Gastroesophageal sphincter (tissue), 4 donors: ENCODE measurements at regions not wholly inside any gene's neighbourhood (a gene's known extent, or its start where the extent isn't known, plus 50 kb on each side); places are given as distances from the start of the nearest gene placed in this dataset.
"Not testable (repeated sequence)": the region's sequence is repeated elsewhere in the genome, so short reads cannot be mapped to it uniquely, and the experiment has no call there.

Experiments used
- ATAC-seq: fragments of 150-250 bp; one replicate; pipeline ENCODE4 v1.9.1; 2016; ENCODE audit warnings: mild to moderate bottlenecking, moderate library complexity
- H3K27ac ChIP-seq, 4 donors: fragments of 200-600 bp; sonication (generic) in 3 of 4; 1 replicate in 3 of 4; 2 replicates in 1 of 4; pipeline ENCODE4 v1.5.1; 2016 to 2019
- H3K27me3 ChIP-seq: fragments of 200-600 bp; sonication (generic); one replicate; pipeline ENCODE4 v1.5.1; 2019
- H3K36me3 ChIP-seq, 2 donors: fragments of 200-600 bp; sonication (generic); one replicate each; pipeline ENCODE4 v1.5.1; 2019; ENCODE audit warnings: control low read depth in 1 of 2
- H3K4me1 ChIP-seq, 3 donors: fragments of 200-600 bp; sonication (generic); 1 replicate in 2 of 3; 2 replicates in 1 of 3; pipeline ENCODE4 v1.5.1; 2016 to 2019; ENCODE audit warnings: control low read depth in 2 of 3
- H3K4me3 ChIP-seq, 2 donors: fragments of 200-600 bp; sonication (generic); one replicate each; pipeline ENCODE4 v1.5.1; 2019; ENCODE audit warnings: mild to moderate bottlenecking in 1 of 2, moderate library complexity in 1 of 2
- H3K9me3 ChIP-seq, 3 donors: fragments of 200-600 bp; sonication (generic); one replicate each; pipeline ENCODE4 v1.5.1; 2017 to 2019; ENCODE audit warnings: control low read depth in 2 of 3
- EP300 ChIP-seq: sonication (generic); formaldehyde crosslinking; IDR thresholded peaks from one replicate; pipeline ENCODE4 v1.6.1; 2017; ENCODE audit warnings: antibody characterized with exemption, mild to moderate bottlenecking
- POLR2A ChIP-seq, 2 donors: fragments of 450-650 bp; IDR thresholded peaks; one replicate each; pipeline ENCODE4 v1.6.1; 2017; ENCODE audit warnings: antibody characterized with exemption in 2 of 2, mild to moderate bottlenecking in 2 of 2, moderate library complexity in 1 of 2
- POLR2AphosphoS5 ChIP-seq: sonication (generic); formaldehyde crosslinking; IDR thresholded peaks from one replicate; pipeline ENCODE4 v1.6.1; 2017; ENCODE audit warnings: antibody characterized with exemption
- WGBS, 2 donors: methylation state at CpG; one replicate each; pipeline ENCODE4 v1.1.5; 2018; ENCODE audit warnings: low coverage in 1 of 2; 5-methylcytosine and 5-hydroxymethylcytosine counted together
- TF ChIP-seq, protein P1 (sequence below), 4 experiments: fragments of 200-600 bp in 2 of 4; fragments of 450-650 bp in 2 of 4; sonication (generic) in 1 of 4; IDR thresholded peaks; one replicate each; pipeline ENCODE4 v1.5.1; 2017 to 2019; ENCODE audit warnings: antibody characterized with exemption in 4 of 4, mild to moderate bottlenecking in 2 of 4, moderate library complexity in 2 of 4

DNA sequence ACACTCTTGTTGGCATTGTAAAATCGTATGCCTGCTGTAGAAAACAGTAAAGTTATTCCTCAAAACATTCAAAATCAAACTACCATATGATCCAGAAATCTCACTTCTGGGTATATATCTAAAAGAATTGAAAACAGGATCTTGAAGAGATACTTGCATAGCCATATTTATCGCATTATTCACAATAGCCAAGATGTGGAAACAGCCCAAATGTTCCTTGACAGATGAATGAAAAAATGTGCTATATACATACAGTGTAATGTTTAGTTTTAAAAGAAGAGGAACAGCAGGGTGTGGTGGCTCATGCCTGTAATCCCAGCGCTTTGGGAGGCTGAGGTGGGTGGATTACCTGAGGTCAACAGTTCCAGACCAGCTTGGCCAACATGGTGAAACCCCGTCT, 234.1 kb upstream of the DAB2 start:
- H3K4me1 ChIP-seq, result no peaks in the 10 kb centered on the region
- no peaks in the 10 kb centered on the region for H3K9me3 ChIP-seq
- ATAC-seq, result no peak
- no peaks in the 10 kb centered on the region for H3K27me3 ChIP-seq
- TF ChIP-seq, protein P1, sequence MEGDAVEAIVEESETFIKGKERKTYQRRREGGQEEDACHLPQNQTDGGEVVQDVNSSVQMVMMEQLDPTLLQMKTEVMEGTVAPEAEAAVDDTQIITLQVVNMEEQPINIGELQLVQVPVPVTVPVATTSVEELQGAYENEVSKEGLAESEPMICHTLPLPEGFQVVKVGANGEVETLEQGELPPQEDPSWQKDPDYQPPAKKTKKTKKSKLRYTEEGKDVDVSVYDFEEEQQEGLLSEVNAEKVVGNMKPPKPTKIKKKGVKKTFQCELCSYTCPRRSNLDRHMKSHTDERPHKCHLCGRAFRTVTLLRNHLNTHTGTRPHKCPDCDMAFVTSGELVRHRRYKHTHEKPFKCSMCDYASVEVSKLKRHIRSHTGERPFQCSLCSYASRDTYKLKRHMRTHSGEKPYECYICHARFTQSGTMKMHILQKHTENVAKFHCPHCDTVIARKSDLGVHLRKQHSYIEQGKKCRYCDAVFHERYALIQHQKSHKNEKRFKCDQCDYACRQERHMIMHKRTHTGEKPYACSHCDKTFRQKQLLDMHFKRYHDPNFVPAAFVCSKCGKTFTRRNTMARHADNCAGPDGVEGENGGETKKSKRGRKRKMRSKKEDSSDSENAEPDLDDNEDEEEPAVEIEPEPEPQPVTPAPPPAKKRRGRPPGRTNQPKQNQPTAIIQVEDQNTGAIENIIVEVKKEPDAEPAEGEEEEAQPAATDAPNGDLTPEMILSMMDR (IDR thresholded peaks at IDR 0.05), result no peak
- TF ChIP-seq POLR2AphosphoS5 (no peak), EP300 (no peak), POLR2A (IDR thresholded peaks at IDR 0.05) (no peak)
- no peak overlapping the region for H3K27ac ChIP-seq
- 66 to 80% methylated on average over 3 of the region's 4 CpGs for WGBS, 2 donors
- H3K4me3 ChIP-seq, result no peak overlapping the region
- H3K36me3 ChIP-seq, result no peaks in the 10 kb centered on the region

DNA sequence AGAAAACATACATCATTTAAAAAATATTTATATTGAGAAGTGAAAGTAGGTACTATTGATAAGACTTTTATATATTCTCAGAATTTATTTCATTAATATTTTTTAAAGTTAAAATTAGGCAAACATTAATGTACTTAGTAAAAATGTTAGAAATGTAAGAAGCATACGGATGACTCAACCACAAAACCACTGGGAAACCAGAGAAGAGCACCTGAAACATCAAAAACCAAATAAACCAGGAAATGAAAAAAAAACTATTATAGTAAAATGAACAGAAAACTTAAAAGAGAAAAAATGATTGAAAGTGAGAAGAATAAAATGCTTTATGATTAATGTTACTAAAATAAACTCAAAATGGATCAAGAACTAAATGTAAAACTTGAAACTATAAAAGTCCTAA, 233.2 kb upstream of the DAB2 start:
- TF ChIP-seq EP300, result no peak
- TF ChIP-seq, protein P1 (IDR thresholded peaks at IDR 0.05), result no peak
- no peak for TF ChIP-seq POLR2AphosphoS5
- no peak for TF ChIP-seq POLR2A (IDR thresholded peaks at IDR 0.05)
- WGBS, 2 donors, result 79 to 100% methylated on average over 1 of the region's 1 CpG
- Histone ChIP-seq H3K9me3 (no peaks in the 10 kb centered on the region), H3K27ac (no peak overlapping the region), H3K4me3 (no peak overlapping the region), H3K27me3 (no peaks in the 10 kb centered on the region), H3K36me3 (no peaks in the 10 kb centered on the region), H3K4me1 (no peaks in the 10 kb centered on the region)
- no peak for ATAC-seq

DNA sequence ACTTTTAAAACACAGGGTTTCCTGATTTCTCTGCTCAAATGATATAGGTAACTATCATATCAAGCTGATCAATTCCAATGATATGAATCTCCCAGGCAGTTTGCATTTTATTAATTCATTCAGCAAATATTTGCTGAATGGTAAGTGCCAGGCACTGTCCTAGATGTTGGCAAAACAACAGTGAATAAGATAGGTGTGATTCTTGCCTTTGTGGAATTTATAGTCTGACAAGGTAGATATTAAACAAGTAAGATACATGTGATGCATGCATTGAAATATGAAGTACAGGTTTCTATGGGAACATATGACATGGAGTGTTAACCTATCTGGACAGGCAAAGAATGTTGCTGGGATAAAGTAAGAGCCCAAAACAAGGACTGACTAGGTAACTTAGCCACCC, 231.8 kb upstream of the DAB2 start:
- Histone ChIP-seq H3K4me3 (no peak overlapping the region), H3K4me1 (no peaks in the 10 kb centered on the region), H3K27me3 (no peaks in the 10 kb centered on the region), H3K36me3 (no peaks in the 10 kb centered on the region), H3K27ac (no peak overlapping the region), H3K9me3 (no peaks in the 10 kb centered on the region)
- ATAC-seq, result no peak
- no peak for TF ChIP-seq EP300
- no peak for TF ChIP-seq POLR2AphosphoS5
- TF ChIP-seq, protein P1 (IDR thresholded peaks at IDR 0.05), result no peak
- no peak for TF ChIP-seq POLR2A (IDR thresholded peaks at IDR 0.05)

DNA sequence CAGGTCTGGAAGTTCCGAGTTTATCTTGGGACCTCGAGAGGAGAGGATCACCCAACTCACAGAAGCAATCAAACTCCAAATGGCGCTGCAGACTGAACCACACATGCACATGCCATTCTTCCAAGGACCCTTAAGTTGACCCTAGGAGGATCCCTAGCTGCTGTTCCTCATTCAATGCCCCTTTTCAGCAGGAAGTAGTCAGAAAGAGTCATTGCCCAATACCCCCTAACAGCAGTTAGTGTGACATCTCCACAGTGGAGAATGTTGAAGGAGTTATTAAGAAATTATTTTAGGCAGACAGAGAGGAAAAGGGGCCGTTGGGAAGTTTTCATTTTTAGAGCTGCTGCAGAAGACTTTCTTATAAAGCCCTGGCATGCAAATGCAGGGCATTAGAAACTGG, 229.9 kb upstream of the DAB2 start:
- Histone ChIP-seq H3K27me3 (no peaks in the 10 kb centered on the region), H3K36me3 (no peaks in the 10 kb centered on the region), H3K9me3 (no peaks in the 10 kb centered on the region), H3K4me1 (no peaks in the 10 kb centered on the region), H3K27ac (no peak overlapping the region), H3K4me3 (no peak overlapping the region)
- TF ChIP-seq POLR2A (IDR thresholded peaks at IDR 0.05) (no peak), EP300 (no peak), POLR2AphosphoS5 (no peak)
- TF ChIP-seq, protein P1 (IDR thresholded peaks at IDR 0.05), result no peak
- WGBS, 2 donors, result 74 to 80% methylated on average over 4 of the region's 4 CpGs
- ATAC-seq, result no peak

DNA sequence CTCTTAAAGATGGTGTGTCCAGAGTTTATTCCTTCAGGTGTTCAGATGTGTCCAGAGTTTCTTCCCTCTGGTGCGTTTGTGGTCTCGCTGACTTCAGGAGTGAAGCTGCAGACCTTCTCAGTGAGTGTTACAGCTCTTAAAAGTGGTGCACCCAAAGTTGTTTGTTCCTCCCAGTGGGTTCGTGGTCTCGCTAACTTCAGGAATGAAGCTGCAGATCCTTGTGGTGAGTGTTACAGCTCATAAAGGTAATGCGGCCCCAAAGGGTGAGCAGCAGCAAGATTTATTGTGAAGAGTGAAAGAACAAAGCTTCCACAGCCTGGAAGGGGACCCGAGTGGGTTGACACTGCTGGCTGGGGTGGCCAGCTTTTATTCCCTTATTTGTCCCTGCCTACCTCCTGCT, 227.7 kb upstream of the DAB2 start:
- not testable (repeated sequence) for H3K27ac ChIP-seq, ATAC-seq, H3K4me3 ChIP-seq, H3K27me3 ChIP-seq, H3K36me3 ChIP-seq, H3K9me3 ChIP-seq, H3K4me1 ChIP-seq
- 78 to 92% methylated on average over 4 to 6 of the region's 6 CpGs for WGBS, 2 donors

DNA sequence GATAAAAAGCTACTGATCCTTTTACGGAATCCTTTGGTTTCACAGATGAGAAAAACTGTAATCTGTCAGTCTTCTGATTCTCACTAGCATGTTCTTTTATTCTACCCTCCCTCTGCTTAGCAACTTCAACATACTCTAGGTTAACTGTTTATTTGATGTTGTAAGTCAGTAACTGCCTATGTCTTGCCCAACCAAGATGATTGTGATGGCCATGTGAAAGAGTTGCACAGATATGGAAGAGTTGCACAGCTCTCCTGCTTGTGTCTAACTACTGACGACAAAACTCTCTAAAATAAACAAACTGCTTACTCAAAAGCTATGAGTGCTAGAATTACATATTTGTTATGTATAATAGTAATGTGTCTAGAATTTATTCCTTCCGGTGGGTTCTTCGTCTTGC, 227.3 kb upstream of the DAB2 start:
- Histone ChIP-seq H3K4me3 (no peak overlapping the region), H3K27me3 (no peaks in the 10 kb centered on the region), H3K36me3 (no peaks in the 10 kb centered on the region), H3K9me3 (no peaks in the 10 kb centered on the region), H3K27ac (no peak overlapping the region), H3K4me1 (no peaks in the 10 kb centered on the region)
- no peak for TF ChIP-seq EP300
- TF ChIP-seq POLR2A (IDR thresholded peaks at IDR 0.05), result no peak
- TF ChIP-seq, protein P1 (IDR thresholded peaks at IDR 0.05), result no peak
- no peak for TF ChIP-seq POLR2AphosphoS5
- WGBS, 2 donors, result 85 to 98% methylated on average over 4 of the region's 4 CpGs
- ATAC-seq, result no peak
